KMS-11 (cell line): ENCODE measurements at regions not wholly inside any gene's neighbourhood (a gene's known extent, or its start where the extent isn't known, plus 50 kb on each side); places are given as distances from the start of the nearest gene placed in this dataset.
"Not testable (repeated sequence)": the region's sequence is repeated elsewhere in the genome, so short reads cannot be mapped to it uniquely, and the experiment has no call there.

Experiments used
- H2AFZ ChIP-seq: fragments of 200-600 bp; sonication (generic); 2 replicates; pipeline ENCODE4 v1.6.1; 2016; ENCODE audit warnings: antibody characterized with exemption, mixed run types, low read depth
- H3K27ac ChIP-seq: fragments of 200-600 bp; sonication (generic); 2 replicates; pipeline ENCODE4 v1.6.1; 2016; ENCODE audit warnings: mild to moderate bottlenecking, mixed run types
- H3K27me3 ChIP-seq: fragments of 200-600 bp; sonication (generic); 2 replicates; pipeline ENCODE4 v1.6.1; 2017; ENCODE audit warnings: mild to moderate bottlenecking, low read depth, mixed run types, moderate library complexity; ENCODE audit not compliant: insufficient read depth
- H3K36me3 ChIP-seq: fragments of 200-600 bp; sonication (generic); 2 replicates; pipeline ENCODE4 v1.6.1; 2017; ENCODE audit warnings: mild to moderate bottlenecking, mixed run types; ENCODE audit not compliant: insufficient read depth
- H3K4me1 ChIP-seq: fragments of 200-600 bp; sonication (generic); 2 replicates; pipeline ENCODE4 v1.6.1; 2016; ENCODE audit warnings: mild to moderate bottlenecking, low read depth, mixed run types; ENCODE audit not compliant: poor library complexity, severe bottlenecking
- H3K4me2 ChIP-seq: fragments of 200-600 bp; sonication (generic); 2 replicates; pipeline ENCODE4 v1.7.0; 2016; ENCODE audit warnings: mild to moderate bottlenecking, mixed run types
- H3K4me3 ChIP-seq: fragments of 200-600 bp; sonication (generic); IDR thresholded peaks from 2 replicates; pipeline ENCODE4 v1.6.1; 2017; ENCODE audit warnings: low read depth, low read length, mixed read lengths; ENCODE audit not compliant: insufficient read depth
- H3K79me2 ChIP-seq: fragments of 200-600 bp; sonication (generic); 2 replicates; pipeline ENCODE4 v1.6.1; 2016; ENCODE audit warnings: low read depth, mixed run types; ENCODE audit not compliant: insufficient read depth
- H3K9ac ChIP-seq: fragments of 200-600 bp; sonication (generic); 2 replicates; pipeline ENCODE4 v1.6.1; 2016; ENCODE audit warnings: mild to moderate bottlenecking, mixed run types
- H4K20me1 ChIP-seq: fragments of 200-600 bp; sonication (generic); 2 replicates; pipeline ENCODE4 v1.6.1; 2016; ENCODE audit warnings: mild to moderate bottlenecking, mixed run types; ENCODE audit not compliant: insufficient read depth
- CTCF ChIP-seq: fragments of 200-600 bp; sonication (generic); conservative IDR thresholded peaks from 2 replicates; pipeline ENCODE4 v1.6.1; 2017; ENCODE audit warnings: low read depth, mild to moderate bottlenecking, antibody characterized with exemption, low read length, moderate library complexity, mixed read lengths

DNA sequence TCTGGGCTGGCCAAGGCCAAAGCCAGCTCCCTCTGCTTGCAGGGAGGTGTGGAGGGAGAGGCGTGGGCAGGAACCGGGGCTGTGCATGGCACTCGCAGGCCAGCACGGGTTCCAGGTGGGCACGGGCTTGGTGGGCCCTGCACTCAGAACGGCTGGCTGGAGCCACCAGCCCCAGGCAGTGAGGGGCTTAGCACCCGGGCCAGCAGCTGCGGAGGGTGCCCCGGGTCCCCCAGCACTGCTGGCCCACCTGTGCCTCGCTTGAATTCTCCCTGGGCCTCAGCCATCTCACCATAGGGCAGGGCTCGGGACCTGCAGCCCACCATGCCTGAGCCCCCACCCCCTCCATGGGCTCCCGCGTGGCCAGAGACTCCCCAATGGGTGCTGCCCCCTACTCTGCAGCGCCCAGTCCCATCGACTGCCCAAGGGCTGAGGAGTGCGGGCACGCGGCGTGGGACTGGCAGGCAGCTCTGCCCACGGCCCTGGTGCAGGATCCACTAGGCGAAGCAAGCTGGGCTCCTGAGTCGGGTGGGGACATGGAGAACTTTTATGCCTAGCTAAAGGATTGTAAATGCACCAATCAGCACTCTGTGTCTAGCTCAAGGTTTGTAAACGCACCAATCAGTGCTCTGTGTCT, 193.9 kb downstream of the LARP7 start:
- Histone ChIP-seq H3K79me2 (no peaks in the 10 kb centered on the region), H3K27ac (no peak overlapping the region), H3K9ac (no peak overlapping the region), H4K20me1 (no peaks in the 10 kb centered on the region), H3K36me3 (no peaks in the 10 kb centered on the region), H2AFZ (no peak overlapping the region), H3K4me1 (no peaks in the 10 kb centered on the region), H3K4me2 (no peak overlapping the region), H3K27me3 (no peaks in the 10 kb centered on the region), H3K4me3 (no peak overlapping the region)
- no peak for TF ChIP-seq CTCF

DNA sequence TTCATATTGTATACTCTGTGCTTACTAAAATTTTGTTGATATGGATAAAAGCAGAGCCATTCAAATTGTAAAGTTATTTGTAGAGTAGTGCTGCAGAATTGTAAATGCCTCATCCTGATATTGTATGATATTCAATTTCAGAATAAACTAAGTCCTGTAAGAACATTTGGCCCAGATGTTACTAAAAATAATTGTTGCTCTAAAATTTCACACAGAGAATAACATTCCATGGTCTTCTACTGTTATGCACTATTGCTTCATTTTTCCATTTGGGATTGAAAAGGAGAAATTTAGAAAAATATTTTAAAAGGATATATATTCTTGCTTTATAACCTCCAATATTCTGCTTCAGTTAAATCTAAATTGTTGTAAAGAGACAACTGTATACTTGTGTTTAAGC, 195.6 kb downstream of the LARP7 start:
- no peak overlapping the region for H3K9ac ChIP-seq
- no peak overlapping the region for H2AFZ ChIP-seq
- no peaks in the 10 kb centered on the region for H3K4me1 ChIP-seq
- no peak for TF ChIP-seq CTCF
- H3K27me3 ChIP-seq, result no peaks in the 10 kb centered on the region
- H3K4me3 ChIP-seq, result no peak overlapping the region
- no peaks in the 10 kb centered on the region for H3K36me3 ChIP-seq
- H3K79me2 ChIP-seq, result no peaks in the 10 kb centered on the region
- no peak overlapping the region for H3K27ac ChIP-seq
- H4K20me1 ChIP-seq, result no peaks in the 10 kb centered on the region
- no peak overlapping the region for H3K4me2 ChIP-seq

DNA sequence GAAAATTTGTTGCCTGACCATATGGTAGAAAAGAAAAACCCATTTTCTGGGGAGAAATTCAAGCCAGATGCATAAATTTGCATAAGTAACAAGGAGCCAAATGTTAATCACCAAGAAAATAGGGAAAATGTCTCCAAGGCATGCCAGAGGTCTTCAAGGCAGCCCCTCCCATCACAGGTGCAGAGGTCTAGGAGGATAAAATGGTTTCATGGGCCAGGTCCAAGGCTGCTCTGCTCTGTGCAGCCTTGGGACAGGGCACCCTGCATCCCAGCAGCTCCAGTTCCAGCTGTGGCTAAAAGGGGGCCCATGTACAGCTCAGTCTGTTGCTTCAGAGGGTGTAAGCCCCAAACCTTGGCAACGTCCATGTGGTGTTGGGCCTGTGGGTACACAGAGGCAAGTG, 200.0 kb downstream of the LARP7 start:
- H3K4me3 ChIP-seq, result no peak overlapping the region
- H3K9ac ChIP-seq, result no peak overlapping the region
- H3K79me2 ChIP-seq, result no peaks in the 10 kb centered on the region
- no peak overlapping the region for H2AFZ ChIP-seq
- no peak overlapping the region for H3K4me2 ChIP-seq
- H3K36me3 ChIP-seq, result no peaks in the 10 kb centered on the region
- no peaks in the 10 kb centered on the region for H4K20me1 ChIP-seq
- TF ChIP-seq CTCF, result no peak
- no peaks in the 10 kb centered on the region for H3K27me3 ChIP-seq
- no peak overlapping the region for H3K27ac ChIP-seq
- peaks cover 3% of the 10 kb centered on the region for H3K4me1 ChIP-seq

DNA sequence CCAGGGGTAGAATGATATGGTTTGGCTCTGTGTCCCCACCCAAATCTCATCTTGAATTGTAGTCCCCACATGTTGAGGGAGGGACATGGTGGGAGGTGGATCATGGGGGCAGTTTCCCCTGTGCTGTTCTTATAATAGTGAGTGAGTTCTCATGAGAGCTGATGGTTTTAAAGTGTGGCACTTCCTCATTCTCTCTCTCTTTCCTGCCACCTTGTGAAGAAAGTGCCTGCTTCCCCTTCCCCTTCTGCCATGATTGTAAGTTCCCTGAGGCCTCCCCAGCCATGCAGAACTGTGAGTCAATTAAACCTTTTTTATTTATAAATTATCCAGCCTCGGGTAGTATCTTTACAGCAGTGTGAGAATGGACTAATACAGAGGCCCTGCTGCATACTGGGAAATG, 201.1 kb downstream of the LARP7 start:
- not testable (repeated sequence) for H3K4me3 ChIP-seq, H3K79me2 ChIP-seq, H3K4me1 ChIP-seq, H3K36me3 ChIP-seq, H3K4me2 ChIP-seq, H3K27ac ChIP-seq, H3K27me3 ChIP-seq, H3K9ac ChIP-seq, H2AFZ ChIP-seq, H4K20me1 ChIP-seq

DNA sequence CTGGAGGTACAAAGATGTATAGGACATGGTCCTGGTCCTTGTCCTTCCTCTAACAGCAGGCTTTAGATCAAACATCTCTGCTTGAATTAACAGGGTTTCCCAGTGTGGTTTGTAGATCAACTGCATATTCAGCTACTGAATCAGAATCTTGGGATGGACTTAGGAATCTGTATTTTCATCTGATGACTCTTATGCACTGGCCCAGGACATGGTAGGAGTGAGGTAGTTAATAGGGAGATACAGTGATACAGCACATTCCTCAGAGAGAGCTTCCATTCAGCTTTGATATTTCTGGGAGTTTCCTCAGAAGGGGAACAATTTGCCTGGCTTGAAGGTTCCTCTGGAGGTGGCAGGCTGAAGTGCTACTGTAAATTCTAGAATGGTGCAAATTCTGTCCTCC, 203.1 kb downstream of the LARP7 start:
- Histone ChIP-seq H2AFZ (no peak overlapping the region), H3K27me3 (no peaks in the 10 kb centered on the region), H3K79me2 (no peaks in the 10 kb centered on the region), H4K20me1 (no peaks in the 10 kb centered on the region), H3K4me2 (no peak overlapping the region), H3K9ac (no peak overlapping the region), H3K4me3 (no peak overlapping the region), H3K27ac (no peak overlapping the region), H3K4me1 (peaks cover 3% of the 10 kb centered on the region), H3K36me3 (no peaks in the 10 kb centered on the region)
- no peak for TF ChIP-seq CTCF
